ENCODE measurements at regions not wholly inside any gene's neighbourhood (a gene's known extent, or its start where the extent isn't known, plus 50 kb on each side); places are given as distances from the start of the nearest gene placed in this dataset.
A peak's percentile ranks its signal among the peaks of the same experiment; 100 is the strongest.
"Not testable (repeated sequence)": the region's sequence is repeated elsewhere in the genome, so short reads cannot be mapped to it uniquely, and the experiment has no call there.

- Histone ChIP-seq H3K27ac (ENCODE audit: low read depth in 1 of 2, low read length in 1 of 2) (no peak overlapping the region), H3K9ac (ENCODE audit: insufficient read depth in 1 of 2, low read length in 2 of 2) (no peak overlapping the region), H3K4me3 (no peak overlapping the region), H3K9me3 (ENCODE audit: control insufficient read depth in 4 of 4, insufficient read depth in 3 of 4, low read length in 3 of 4) (no peaks in the 10 kb centered on the region), H3K36me3 (ENCODE audit: control insufficient read depth in 4 of 4, insufficient read depth in 4 of 4, low read length in 4 of 4) (no peaks in the 10 kb centered on the region), H3K27me3 (ENCODE audit: control insufficient read depth in 3 of 3, insufficient read depth in 3 of 3, low read length in 2 of 3) (no peaks in the 10 kb centered on the region), H3K4me1 (ENCODE audit: control insufficient read depth in 5 of 5, insufficient read depth in 5 of 5, low read length in 5 of 5) (no peaks in the 10 kb centered on the region)
- TF ChIP-seq, protein P1, sequence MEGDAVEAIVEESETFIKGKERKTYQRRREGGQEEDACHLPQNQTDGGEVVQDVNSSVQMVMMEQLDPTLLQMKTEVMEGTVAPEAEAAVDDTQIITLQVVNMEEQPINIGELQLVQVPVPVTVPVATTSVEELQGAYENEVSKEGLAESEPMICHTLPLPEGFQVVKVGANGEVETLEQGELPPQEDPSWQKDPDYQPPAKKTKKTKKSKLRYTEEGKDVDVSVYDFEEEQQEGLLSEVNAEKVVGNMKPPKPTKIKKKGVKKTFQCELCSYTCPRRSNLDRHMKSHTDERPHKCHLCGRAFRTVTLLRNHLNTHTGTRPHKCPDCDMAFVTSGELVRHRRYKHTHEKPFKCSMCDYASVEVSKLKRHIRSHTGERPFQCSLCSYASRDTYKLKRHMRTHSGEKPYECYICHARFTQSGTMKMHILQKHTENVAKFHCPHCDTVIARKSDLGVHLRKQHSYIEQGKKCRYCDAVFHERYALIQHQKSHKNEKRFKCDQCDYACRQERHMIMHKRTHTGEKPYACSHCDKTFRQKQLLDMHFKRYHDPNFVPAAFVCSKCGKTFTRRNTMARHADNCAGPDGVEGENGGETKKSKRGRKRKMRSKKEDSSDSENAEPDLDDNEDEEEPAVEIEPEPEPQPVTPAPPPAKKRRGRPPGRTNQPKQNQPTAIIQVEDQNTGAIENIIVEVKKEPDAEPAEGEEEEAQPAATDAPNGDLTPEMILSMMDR (IDR thresholded peaks at IDR 0.05; ENCODE audit: control extremely low read depth, extremely low read depth) = no peak
- ATAC-seq (ENCODE audit: insufficient read depth, low FRiP score) (no peak), DNase-seq (no peak)
- WGBS, 2 donors = 72 to 79% methylated on average over 1 of the region's 1 CpG
Measured at GRCh38 chr7:114342431-114343179, 72.0 kb upstream of the FOXP2 start.

DNA sequence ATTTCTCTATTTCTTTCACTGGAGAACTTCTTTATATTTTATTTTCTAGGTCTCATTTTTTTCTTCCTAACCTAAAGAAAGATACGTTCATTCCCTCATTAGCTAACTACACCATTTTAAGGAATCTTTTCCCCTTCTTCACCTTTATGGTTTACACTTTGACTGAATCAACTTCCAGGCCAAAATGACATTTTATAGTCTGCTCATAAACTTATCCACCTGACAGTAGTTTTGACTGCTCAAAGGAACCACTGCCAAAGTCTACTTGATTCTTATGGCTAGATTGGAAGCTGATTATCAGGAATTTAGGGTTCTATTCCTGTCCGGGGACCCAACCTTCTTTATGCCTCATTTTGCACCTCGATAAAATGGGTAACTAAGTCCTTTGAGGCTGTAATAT, 73.0 kb upstream of the FOXP2 start:
- H3K4me1 ChIP-seq (ENCODE audit: control insufficient read depth in 5 of 5, insufficient read depth in 5 of 5, low read length in 5 of 5) = no peaks in the 10 kb centered on the region
- TF ChIP-seq, protein P1 (IDR thresholded peaks at IDR 0.05; ENCODE audit: control extremely low read depth, extremely low read depth) = no peak
- no peaks in the 10 kb centered on the region for H3K9me3 ChIP-seq (ENCODE audit: control insufficient read depth in 4 of 4, insufficient read depth in 3 of 4, low read length in 3 of 4)
- 84 to 91% methylated on average over 3 of the region's 3 CpGs for WGBS, 2 donors
- H3K27me3 ChIP-seq (ENCODE audit: control insufficient read depth in 3 of 3, insufficient read depth in 3 of 3, low read length in 2 of 3) = no peaks in the 10 kb centered on the region
- DNase-seq = no peak
- no peaks in the 10 kb centered on the region for H3K36me3 ChIP-seq (ENCODE audit: control insufficient read depth in 4 of 4, insufficient read depth in 4 of 4, low read length in 4 of 4)
- no peak for ATAC-seq (ENCODE audit: insufficient read depth, low FRiP score)
- no peak overlapping the region for H3K4me3 ChIP-seq
- H3K9ac ChIP-seq (ENCODE audit: insufficient read depth in 1 of 2, low read length in 2 of 2) = no peak overlapping the region
- H3K27ac ChIP-seq (ENCODE audit: low read depth in 1 of 2, low read length in 1 of 2) = no peak overlapping the region

DNA sequence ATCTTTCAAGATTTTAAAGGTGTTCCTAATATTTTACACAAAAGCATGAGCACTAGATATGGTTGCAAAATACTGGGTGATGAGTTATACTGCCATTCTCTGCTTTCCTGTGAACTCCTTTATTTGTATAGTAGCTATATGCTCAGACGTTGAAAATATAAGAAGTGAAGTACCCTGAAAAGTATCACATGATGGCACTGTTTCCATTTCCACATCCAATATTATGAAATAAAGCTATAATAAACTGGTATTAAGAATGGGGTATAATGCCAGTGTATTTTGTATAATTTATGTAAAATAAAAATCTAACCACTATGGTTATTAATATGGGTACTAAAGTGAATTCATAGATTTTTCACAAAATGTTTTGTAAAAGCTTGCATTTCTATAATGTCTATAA, 79.6 kb upstream of the FOXP2 start:
- Histone ChIP-seq H3K36me3 (ENCODE audit: control insufficient read depth in 4 of 4, insufficient read depth in 4 of 4, low read length in 4 of 4) (no peaks in the 10 kb centered on the region), H3K4me3 (no peak overlapping the region), H3K27ac (ENCODE audit: low read depth in 1 of 2, low read length in 1 of 2) (no peak overlapping the region), H3K9ac (ENCODE audit: insufficient read depth in 1 of 2, low read length in 2 of 2) (no peak overlapping the region), H3K9me3 (ENCODE audit: control insufficient read depth in 4 of 4, insufficient read depth in 3 of 4, low read length in 3 of 4) (no peaks in the 10 kb centered on the region), H3K27me3 (ENCODE audit: control insufficient read depth in 3 of 3, insufficient read depth in 3 of 3, low read length in 2 of 3) (no peaks in the 10 kb centered on the region), H3K4me1 (ENCODE audit: control insufficient read depth in 5 of 5, insufficient read depth in 5 of 5, low read length in 5 of 5) (no peaks in the 10 kb centered on the region)
- DNase-seq (peak in 2 of 3 donors; percentile 47 to 52), ATAC-seq (ENCODE audit: insufficient read depth, low FRiP score) (no peak)
- WGBS, 2 donors = 47 to 62% methylated on average over 1 of the region's 1 CpG
- TF ChIP-seq, protein P1 (IDR thresholded peaks at IDR 0.05; ENCODE audit: control extremely low read depth, extremely low read depth) = no peak

DNA sequence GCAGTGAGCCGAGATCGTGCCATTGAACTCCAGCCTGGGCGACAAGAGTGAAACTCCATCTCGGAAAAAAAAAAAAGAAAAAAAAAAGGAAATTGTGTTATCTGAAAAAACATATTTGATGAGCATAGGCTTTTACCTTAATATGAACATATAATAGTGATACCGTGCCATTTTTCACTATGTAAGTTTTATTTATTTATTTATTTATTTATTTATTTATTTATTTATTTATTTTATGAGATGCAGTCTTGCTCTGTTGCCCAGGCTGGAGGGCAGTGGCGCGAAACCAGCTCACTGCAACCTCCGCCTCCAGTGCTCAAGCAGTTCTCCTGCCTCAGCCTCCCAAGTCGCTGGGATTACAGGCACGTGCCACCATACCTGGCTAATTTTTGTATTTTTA, 85.2 kb upstream of the FOXP2 start:
- DNase-seq; ATAC-seq (ENCODE audit: insufficient read depth, low FRiP score); H3K4me1 ChIP-seq (ENCODE audit: control insufficient read depth in 5 of 5, insufficient read depth in 5 of 5, low read length in 5 of 5); H3K27me3 ChIP-seq (ENCODE audit: control insufficient read depth in 3 of 3, insufficient read depth in 3 of 3, low read length in 2 of 3); H3K9me3 ChIP-seq (ENCODE audit: control insufficient read depth in 4 of 4, insufficient read depth in 3 of 4, low read length in 3 of 4); H3K27ac ChIP-seq (ENCODE audit: low read depth in 1 of 2, low read length in 1 of 2); H3K36me3 ChIP-seq (ENCODE audit: control insufficient read depth in 4 of 4, insufficient read depth in 4 of 4, low read length in 4 of 4); H3K4me3 ChIP-seq; H3K9ac ChIP-seq (ENCODE audit: insufficient read depth in 1 of 2, low read length in 2 of 2): not testable (repeated sequence)
- WGBS, 2 donors = 96 to 98% methylated on average over 10 of the region's 10 CpGs

Data from lung (tissue), 11 donors.